ENCODE measurements at regions not wholly inside any gene's neighbourhood (a gene's known extent, or its start where the extent isn't known, plus 50 kb on each side); places are given as distances from the start of the nearest gene placed in this dataset.

GRCh38 chr17:33696102-33696501 is 403.0 kb upstream of the ASIC2 start:
- Histone ChIP-seq H3K9me2 (ENCODE audit: low read depth, low read length) (no peaks in the 10 kb centered on the region), H3K9ac (ENCODE audit: low read length) (no peak overlapping the region), H3K4me3 (ENCODE audit: low read depth, low read length, poor library complexity, severe bottlenecking) (no peak overlapping the region), H3K36me3 (ENCODE audit: insufficient read depth, low read length) (no peaks in the 10 kb centered on the region), H3K4me1 (ENCODE audit: insufficient read depth, low read length, severe bottlenecking) (no peaks in the 10 kb centered on the region), H4K20me1 (ENCODE audit: insufficient read depth, low read length) (no peaks in the 10 kb centered on the region), H3K4me2 (ENCODE audit: low read length) (no peak overlapping the region), H3K27me3 (ENCODE audit: insufficient read depth, low read length) (no peaks in the 10 kb centered on the region), H3F3A (ENCODE audit: insufficient read depth, low read length) (no peaks in the 10 kb centered on the region), H2AFZ (ENCODE audit: low read length) (no peak overlapping the region), H3K9me3 (ENCODE audit: low read length) (no peaks in the 10 kb centered on the region), H3K79me2 (ENCODE audit: insufficient read depth, low read length) (no peaks in the 10 kb centered on the region), H3K27ac (ENCODE audit: low read depth, low read length, poor library complexity, severe bottlenecking) (no peak overlapping the region)
- TF ChIP-seq EZH2 (IDR thresholded peaks at IDR 0.05; ENCODE audit: borderline replicate concordance, low read length) (no peak), CTCF (IDR thresholded peaks at IDR 0.05; ENCODE audit: low read length) (no peak)

GRCh38 chr17:33697557-33697956 is 404.5 kb upstream of the ASIC2 start:
- H3F3A ChIP-seq (ENCODE audit: insufficient read depth, low read length) = no peaks in the 10 kb centered on the region
- H3K27me3 ChIP-seq (ENCODE audit: insufficient read depth, low read length) = no peaks in the 10 kb centered on the region
- H3K9me3 ChIP-seq (ENCODE audit: low read length) = no peaks in the 10 kb centered on the region
- H4K20me1 ChIP-seq (ENCODE audit: insufficient read depth, low read length) = no peaks in the 10 kb centered on the region
- TF ChIP-seq CTCF (IDR thresholded peaks at IDR 0.05; ENCODE audit: low read length) (no peak), EZH2 (IDR thresholded peaks at IDR 0.05; ENCODE audit: borderline replicate concordance, low read length) (no peak)
- no peaks in the 10 kb centered on the region for H3K36me3 ChIP-seq (ENCODE audit: insufficient read depth, low read length)
- no peak overlapping the region for H3K27ac ChIP-seq (ENCODE audit: low read depth, low read length, poor library complexity, severe bottlenecking)
- H3K9me2 ChIP-seq (ENCODE audit: low read depth, low read length) = no peaks in the 10 kb centered on the region
- H3K4me3 ChIP-seq (ENCODE audit: low read depth, low read length, poor library complexity, severe bottlenecking) = no peak overlapping the region
- no peaks in the 10 kb centered on the region for H3K4me1 ChIP-seq (ENCODE audit: insufficient read depth, low read length, severe bottlenecking)
- no peak overlapping the region for H3K9ac ChIP-seq (ENCODE audit: low read length)
- H3K4me2 ChIP-seq (ENCODE audit: low read length) = no peak overlapping the region
- H3K79me2 ChIP-seq (ENCODE audit: insufficient read depth, low read length) = no peaks in the 10 kb centered on the region
- H2AFZ ChIP-seq (ENCODE audit: low read length) = no peak overlapping the region

GRCh38 chr17:33701910-33702309 is 408.8 kb upstream of the ASIC2 start:
- H3K4me1 ChIP-seq (ENCODE audit: insufficient read depth, low read length, severe bottlenecking) = no peaks in the 10 kb centered on the region
- no peaks in the 10 kb centered on the region for H3K9me3 ChIP-seq (ENCODE audit: low read length)
- no peak overlapping the region for H3K4me3 ChIP-seq (ENCODE audit: low read depth, low read length, poor library complexity, severe bottlenecking)
- no peak overlapping the region for H3K9ac ChIP-seq (ENCODE audit: low read length)
- H3K36me3 ChIP-seq (ENCODE audit: insufficient read depth, low read length) = no peaks in the 10 kb centered on the region
- H3K4me2 ChIP-seq (ENCODE audit: low read length) = no peak overlapping the region
- no peaks in the 10 kb centered on the region for H3K27me3 ChIP-seq (ENCODE audit: insufficient read depth, low read length)
- H4K20me1 ChIP-seq (ENCODE audit: insufficient read depth, low read length) = no peaks in the 10 kb centered on the region
- no peaks in the 10 kb centered on the region for H3K9me2 ChIP-seq (ENCODE audit: low read depth, low read length)
- H3K79me2 ChIP-seq (ENCODE audit: insufficient read depth, low read length) = no peaks in the 10 kb centered on the region
- TF ChIP-seq CTCF (IDR thresholded peaks at IDR 0.05; ENCODE audit: low read length) (no peak), EZH2 (IDR thresholded peaks at IDR 0.05; ENCODE audit: borderline replicate concordance, low read length) (no peak)
- no peak overlapping the region for H2AFZ ChIP-seq (ENCODE audit: low read length)
- no peaks in the 10 kb centered on the region for H3F3A ChIP-seq (ENCODE audit: insufficient read depth, low read length)
- no peak overlapping the region for H3K27ac ChIP-seq (ENCODE audit: low read depth, low read length, poor library complexity, severe bottlenecking)
